LNCAP (cell line): ENCODE measurements at regions not wholly inside any gene's neighbourhood (a gene's known extent, or its start where the extent isn't known, plus 50 kb on each side); places are given as distances from the start of the nearest gene placed in this dataset.

Experiments
- CTCF ChIP-seq: fragments of 450-650 bp; IDR thresholded peaks from 2 replicates; pipeline ENCODE4 v1.5.1; 2017; ENCODE audit warnings: mild to moderate bottlenecking

GRCh38 chrX:42414057-42414456 is 363.9 kb downstream of the PPP1R2C start:
- TF ChIP-seq CTCF: no peak

GRCh38 chrX:42399632-42400024 is 378.3 kb downstream of the PPP1R2C start:
- TF ChIP-seq CTCF: no peak

- TF ChIP-seq CTCF: no peak
These were observed 378.9 kb downstream of the PPP1R2C start for GRCh38 chrX:42398967-42399631.

- TF ChIP-seq CTCF: no peak
These were observed 381.8 kb downstream of the PPP1R2C start for GRCh38 chrX:42396136-42396535.

GRCh38 chrX:42392846-42393245 is 385.1 kb downstream of the PPP1R2C start:
- TF ChIP-seq CTCF: no peak

- TF ChIP-seq CTCF: no peak
These were observed 391.3 kb downstream of the PPP1R2C start for GRCh38 chrX:42386681-42387080.

- TF ChIP-seq CTCF: no peak
These were observed 392.2 kb downstream of the PPP1R2C start for GRCh38 chrX:42385730-42386129.

- TF ChIP-seq CTCF: no peak
These were observed 393.0 kb downstream of the PPP1R2C start for GRCh38 chrX:42384956-42385355.
